Ovary (tissue), 7 donors: ENCODE measurements at regions not wholly inside any gene's neighbourhood (a gene's known extent, or its start where the extent isn't known, plus 50 kb on each side); places are given as distances from the start of the nearest gene placed in this dataset.
"Not testable (repeated sequence)": the region's sequence is repeated elsewhere in the genome, so short reads cannot be mapped to it uniquely, and the experiment has no call there.

Experiments used
- DNase-seq, 5 donors: peaks; one replicate each; pipeline ENCODE4 v3.0.0-alpha.2; 2019 to 2020
- H3K27ac ChIP-seq, 2 donors: fragments of 200-600 bp; one replicate each; pipeline versions ENCODE4 v1.5.1 to v1.8.0; 2019 to 2022
- H3K27me3 ChIP-seq: fragments of 200-600 bp; one replicate; pipeline ENCODE4 v1.8.0; 2022
- H3K36me3 ChIP-seq: fragments of 200-600 bp; sonication (generic); one replicate; pipeline ENCODE4 v1.5.1; 2019
- H3K4me1 ChIP-seq: one replicate; pipeline ENCODE4 v1.8.1; 2013; ENCODE audit warnings: mild to moderate bottlenecking, moderate library complexity; ENCODE audit not compliant: insufficient read depth
- H3K4me3 ChIP-seq: fragments of 200-600 bp; sonication (generic); one replicate; pipeline ENCODE4 v1.5.1; 2017
- H3K9me3 ChIP-seq, 2 donors: fragments of 200-600 bp in 1 of 2; sonication (generic) in 1 of 2; one replicate each; pipeline versions ENCODE4 v1.5.1 to v1.8.1; 2013 to 2019; ENCODE audit warnings: mild to moderate bottlenecking in 1 of 2, moderate library complexity in 1 of 2
- CTCF ChIP-seq, 3 donors: fragments of 450-650 bp in 2 of 3; fragments of 200-600 bp in 1 of 3; IDR thresholded peaks; one replicate each; pipeline versions ENCODE4 v1.5.1 to v1.8.0; 2016 to 2022; ENCODE audit warnings: antibody characterized with exemption in 3 of 3, mild to moderate bottlenecking in 1 of 3
- EP300 ChIP-seq: sonication (generic); formaldehyde crosslinking; IDR thresholded peaks from one replicate; pipeline ENCODE4 v1.6.1; 2017; ENCODE audit warnings: antibody characterized with exemption
- POLR2A ChIP-seq: fragments of 450-650 bp; IDR thresholded peaks from one replicate; pipeline ENCODE4 v1.6.1; 2017; ENCODE audit warnings: antibody characterized with exemption, mild to moderate bottlenecking, moderate library complexity
- WGBS, 3 donors: extraction: QIAGEN DNeasy Blood & Tissue Kit in 1 of 3; methylation state at CpG; one replicate each; pipeline versions ENCODE4 v1.1.5 to v1.1.7; 2013 to 2017; 5-methylcytosine and 5-hydroxymethylcytosine counted together
- intact Hi-C, 4 donors: fragments of 100-400 bp; cut with DNase I; formaldehyde crosslinking; loops; one replicate each; pipeline versions ENCODE4 v1.11.0 to v1.15.1; 2022 to 2023
- donor health status: DM: no; HTN: no; CAD: no; lungs with moderate emphysema.
- donor health status: DM: no; HTN: no; CAD: no.
- donor health status: Bipolar disorder and iron deficiency.
- donor health status: DM: no; HTN: no; CAD: no.
- donor health status: DM: yes; HTN: yes; CAD: no.

- intact Hi-C loops = no loop called here
- Histone ChIP-seq H3K4me3 (no peak overlapping the region), H3K27ac (no peak overlapping the region), H3K36me3 (no peaks in the 10 kb centered on the region), H3K27me3 (no peaks in the 10 kb centered on the region), H3K4me1 (no peaks in the 10 kb centered on the region), H3K9me3 (no peaks in the 10 kb centered on the region)
- no peak for DNase-seq
- TF ChIP-seq CTCF (IDR thresholded peaks at IDR 0.05) (no peak), POLR2A (no peak), EP300 (no peak)
- 49 to 59% (median 59%) methylated on average over 2 of the region's 2 CpGs for WGBS, 3 donors
Observed at GRCh38 chr6:23790756-23791155, 335.3 kb upstream of the NRSN1 start.

- Histone ChIP-seq H3K4me1 (no peaks in the 10 kb centered on the region), H3K27me3 (no peaks in the 10 kb centered on the region), H3K9me3 (no peaks in the 10 kb centered on the region), H3K27ac (no peak overlapping the region), H3K36me3 (no peaks in the 10 kb centered on the region), H3K4me3 (no peak overlapping the region)
- intact Hi-C loops = no loop called here
- WGBS, 3 donors = 85 to 94% (median 93%) methylated on average over 1 of the region's 1 CpG
- no peak for DNase-seq
- TF ChIP-seq POLR2A = no peak
- no peak for TF ChIP-seq CTCF (IDR thresholded peaks at IDR 0.05)
- TF ChIP-seq EP300 = no peak
Observed at GRCh38 chr6:23797041-23797440, 329.0 kb upstream of the NRSN1 start.

- WGBS, 3 donors = 89 to 96% (median 93%) methylated on average over 14 to 15 of the region's 15 CpGs
- H3K4me3 ChIP-seq, intact Hi-C loops, H3K9me3 ChIP-seq, H3K4me1 ChIP-seq, H3K27ac ChIP-seq, H3K27me3 ChIP-seq, H3K36me3 ChIP-seq, DNase-seq: not testable (repeated sequence)
Observed at GRCh38 chr6:23804289-23804688, 321.7 kb upstream of the NRSN1 start.

GRCh38 chr6:23821141-23821540, 304.9 kb upstream of the NRSN1 start:
- H3K27ac ChIP-seq, intact Hi-C loops, H3K36me3 ChIP-seq, DNase-seq, H3K9me3 ChIP-seq, H3K4me3 ChIP-seq, H3K4me1 ChIP-seq, H3K27me3 ChIP-seq: not testable (repeated sequence)
- 89 to 91% (median 90%) methylated on average over 5 of the region's 5 CpGs for WGBS, 3 donors

GRCh38 chr6:23823421-23823820, 302.6 kb upstream of the NRSN1 start:
- no peaks in the 10 kb centered on the region for H3K4me1 ChIP-seq
- WGBS, 3 donors = 21 to 36% (median 36%) methylated on average over 1 of the region's 1 CpG
- H3K36me3 ChIP-seq = no peaks in the 10 kb centered on the region
- intact Hi-C loops = no loop called here
- no peak overlapping the region for H3K27ac ChIP-seq
- no peak for DNase-seq
- no peaks in the 10 kb centered on the region for H3K27me3 ChIP-seq
- H3K9me3 ChIP-seq = no peaks in the 10 kb centered on the region
- H3K4me3 ChIP-seq = no peak overlapping the region
- TF ChIP-seq EP300 (no peak), CTCF (IDR thresholded peaks at IDR 0.05) (no peak), POLR2A (no peak)

- H3K27me3 ChIP-seq = no peaks in the 10 kb centered on the region
- no peaks in the 10 kb centered on the region for H3K36me3 ChIP-seq
- no peaks in the 10 kb centered on the region for H3K4me1 ChIP-seq
- no peak overlapping the region for H3K27ac ChIP-seq
- TF ChIP-seq EP300 = no peak
- TF ChIP-seq CTCF (IDR thresholded peaks at IDR 0.05) = no peak
- TF ChIP-seq POLR2A = no peak
- 13 to 17% (median 15%) methylated on average over 1 of the region's 1 CpG for WGBS, 3 donors
- no peaks in the 10 kb centered on the region for H3K9me3 ChIP-seq
- no peak overlapping the region for H3K4me3 ChIP-seq
- intact Hi-C loops = no loop called here
- DNase-seq = no peak
Observed at GRCh38 chr6:23826572-23826971, 299.4 kb upstream of the NRSN1 start.
